Dedifferentiated amniotic fluid mesenchymal stem cell (primary cell): ENCODE measurements at regions not wholly inside any gene's neighbourhood (a gene's known extent, or its start where the extent isn't known, plus 50 kb on each side); places are given as distances from the start of the nearest gene placed in this dataset.

Experiments
- DNase-seq: peaks from one replicate; pipeline ENCODE4 v3.0.0-alpha.2; 2016; ENCODE audit errors: extremely low spot score

DNA sequence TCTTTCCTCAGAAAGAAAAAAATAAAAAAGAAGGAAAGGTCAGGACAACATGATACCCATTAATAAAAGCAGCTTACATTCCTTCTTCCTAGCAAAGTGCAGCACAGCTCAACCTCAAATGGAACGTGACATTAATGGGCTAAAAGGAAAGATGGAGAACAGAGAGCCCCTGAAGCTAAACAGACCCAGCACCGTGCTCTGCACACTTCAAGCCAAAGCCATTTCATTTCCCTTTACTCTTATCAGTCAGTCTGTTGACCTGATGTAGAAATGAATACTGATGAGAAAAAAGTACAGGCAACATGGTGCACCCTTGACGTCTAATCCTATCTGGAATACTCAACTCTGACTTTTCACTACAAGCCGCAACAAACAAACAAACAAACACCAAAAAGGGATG is 57.7 kb upstream of the EDNRA start:
- DNase-seq: no peak

DNA sequence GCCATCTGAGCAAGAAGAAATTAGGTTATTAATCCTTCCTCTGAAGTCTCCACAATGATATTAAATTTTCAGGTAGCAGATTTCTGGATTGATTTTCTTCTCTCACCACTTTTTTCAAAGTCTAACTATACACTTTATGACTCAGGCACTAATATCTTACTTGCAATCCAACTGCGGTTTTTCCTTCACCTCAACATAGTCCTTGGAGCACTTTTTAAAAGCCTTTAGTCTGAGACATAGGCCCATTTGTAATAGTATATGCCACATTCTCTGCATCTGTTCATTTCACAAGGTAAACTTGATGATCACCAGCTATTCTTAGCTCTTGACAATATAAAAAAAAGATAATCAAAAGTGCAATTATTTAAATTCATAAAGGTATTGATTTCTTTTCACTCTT is 55.9 kb upstream of the EDNRA start:
- DNase-seq: no peak

DNA sequence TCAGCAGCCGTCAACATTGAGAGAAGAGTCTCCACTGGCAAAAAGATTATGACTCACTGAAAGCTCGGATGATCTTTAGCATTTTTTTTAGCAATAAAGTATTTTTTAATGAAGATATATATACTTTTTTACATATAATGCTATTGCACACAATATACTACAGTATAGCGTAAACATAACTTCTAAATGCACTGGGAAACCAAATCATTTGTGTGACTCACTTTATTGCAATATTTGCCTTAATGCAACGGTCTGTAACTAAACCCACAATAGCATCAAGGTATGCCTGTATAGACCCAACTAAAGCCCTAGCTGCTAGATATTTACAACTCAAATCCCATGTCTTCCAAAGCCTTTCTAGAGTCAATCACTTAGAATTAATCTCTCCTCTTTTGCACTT is 52.3 kb upstream of the EDNRA start:
- DNase-seq: no peak

DNA sequence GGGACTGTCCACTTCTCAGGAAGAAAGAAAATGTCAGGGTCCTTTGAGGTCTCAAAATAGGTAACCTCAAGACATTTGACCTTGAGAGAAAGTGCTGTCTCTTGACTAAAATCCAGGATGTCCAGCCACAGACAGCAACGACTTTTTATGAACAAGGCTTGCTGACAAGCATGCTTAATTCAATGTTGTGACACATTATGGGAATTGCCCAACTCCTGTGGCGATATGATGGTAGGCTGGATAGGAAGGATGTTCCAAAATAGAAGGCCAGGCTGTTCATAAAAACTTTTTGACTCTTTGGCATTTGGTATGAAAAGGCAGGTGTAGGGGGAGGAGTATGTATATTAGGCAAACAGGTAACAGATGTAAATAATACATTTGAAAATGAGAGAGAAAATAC is 50.8 kb upstream of the EDNRA start:
- no peak for DNase-seq
